Duodenal mucosa (tissue), 2 donors: ENCODE measurements at regions not wholly inside any gene's neighbourhood (a gene's known extent, or its start where the extent isn't known, plus 50 kb on each side); places are given as distances from the start of the nearest gene placed in this dataset.

ENCODE experiments used
- H3K27ac ChIP-seq: one replicate; pipeline ENCODE4 v1.7.0; 2013; ENCODE audit warnings: low read depth, low read length
- H3K27me3 ChIP-seq, 2 donors: one replicate each; pipeline ENCODE4 v1.7.0; 2013; ENCODE audit warnings: low read length in 2 of 2, control low read depth in 1 of 2; ENCODE audit not compliant: insufficient read depth in 2 of 2, control insufficient read depth in 1 of 2
- H3K36me3 ChIP-seq, 2 donors: one replicate each; pipeline ENCODE4 v1.7.0; 2013; ENCODE audit warnings: low read length in 2 of 2, control low read depth in 1 of 2; ENCODE audit not compliant: insufficient read depth in 2 of 2, control insufficient read depth in 1 of 2
- H3K4me1 ChIP-seq, 2 donors: one replicate each; pipeline ENCODE4 v1.7.0; 2013; ENCODE audit warnings: low read length in 2 of 2, control low read depth in 1 of 2; ENCODE audit not compliant: insufficient read depth in 2 of 2, control insufficient read depth in 1 of 2
- H3K4me3 ChIP-seq, 2 donors: one replicate each; pipeline ENCODE4 v1.7.0; 2013; ENCODE audit warnings: low read length in 2 of 2, low read depth in 1 of 2
- H3K9ac ChIP-seq, 2 donors: one replicate each; pipeline ENCODE4 v1.7.0; 2013; ENCODE audit warnings: low read length in 2 of 2, low read depth in 1 of 2
- H3K9me3 ChIP-seq, 2 donors: one replicate each; pipeline ENCODE4 v1.7.0; 2013; ENCODE audit warnings: low read length in 2 of 2, control low read depth in 1 of 2; ENCODE audit not compliant: control insufficient read depth in 1 of 2

DNA sequence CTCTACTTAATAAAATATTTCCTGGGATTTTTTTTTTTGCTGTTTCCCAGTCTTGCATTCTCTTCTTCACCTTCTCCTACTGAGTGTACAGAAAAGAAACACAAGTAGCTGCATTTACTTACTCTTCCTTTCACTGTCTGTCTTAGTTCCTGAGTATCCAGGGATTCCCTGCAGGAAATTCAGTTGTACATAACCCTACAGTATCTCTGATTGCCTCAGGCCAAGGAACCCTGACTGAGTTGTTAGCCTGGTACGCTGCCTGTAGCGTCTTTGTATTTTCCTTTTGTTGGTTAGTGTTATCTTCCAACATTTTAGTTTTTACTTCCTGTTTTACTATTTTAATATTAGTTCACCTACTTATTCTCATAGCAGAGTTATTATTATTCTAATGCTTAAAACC, 142.5 kb upstream of the ROBO1 start:
- H3K9ac ChIP-seq: no peak overlapping the region
- no peaks in the 10 kb centered on the region for H3K9me3 ChIP-seq

DNA sequence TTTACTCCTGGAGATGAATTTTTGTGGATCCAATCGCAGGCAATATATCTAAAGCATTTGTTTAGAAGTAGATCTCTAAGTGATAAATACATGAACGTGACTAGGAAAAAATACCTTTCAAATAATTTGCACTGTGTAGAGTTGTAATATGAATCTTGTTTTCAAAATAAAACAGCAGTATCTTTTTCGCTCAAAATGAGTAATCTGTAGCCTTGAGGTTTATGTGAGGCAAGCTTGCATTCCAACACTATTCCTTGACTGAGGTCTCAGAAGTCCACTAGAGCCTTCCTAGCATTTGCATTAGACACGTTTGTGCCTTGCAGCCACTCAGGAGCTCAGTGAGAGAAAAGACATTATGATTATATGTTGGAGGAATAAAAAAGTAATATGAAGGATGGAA, 138.3 kb upstream of the ROBO1 start:
- no peaks in the 10 kb centered on the region for H3K27me3 ChIP-seq
- no peaks in the 10 kb centered on the region for H3K4me1 ChIP-seq
- no peak overlapping the region for H3K27ac ChIP-seq
- H3K9me3 ChIP-seq: no peaks in the 10 kb centered on the region
- no peaks in the 10 kb centered on the region for H3K36me3 ChIP-seq
- no peak overlapping the region for H3K4me3 ChIP-seq
- no peak overlapping the region for H3K9ac ChIP-seq

More for the DNA sequence above, 142.5 kb upstream of the ROBO1 start:
- H3K36me3 ChIP-seq: no peaks in the 10 kb centered on the region
- H3K4me3 ChIP-seq: no peak overlapping the region
- no peak overlapping the region for H3K27ac ChIP-seq
- no peaks in the 10 kb centered on the region for H3K27me3 ChIP-seq
- H3K4me1 ChIP-seq: no peaks in the 10 kb centered on the region

DNA sequence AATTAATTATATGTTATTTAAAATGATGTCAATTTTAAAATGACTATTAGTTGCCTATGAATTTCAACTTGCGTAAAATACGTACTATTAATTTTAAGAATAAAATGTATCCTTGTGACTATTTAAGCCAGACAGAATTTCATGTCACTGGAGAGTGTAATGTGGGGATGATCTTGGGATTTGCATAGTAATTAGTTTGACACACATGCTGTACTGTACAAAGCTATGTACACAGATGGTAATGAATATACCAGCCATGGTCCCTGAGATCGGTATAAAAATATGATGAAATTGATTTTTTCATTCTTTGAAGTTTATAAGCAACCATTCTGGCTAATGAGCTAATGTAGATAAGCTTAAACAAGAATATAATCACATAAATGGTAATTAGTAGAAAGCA, 134.4 kb upstream of the ROBO1 start:
- H3K27me3 ChIP-seq: no peaks in the 10 kb centered on the region
- H3K4me1 ChIP-seq: no peaks in the 10 kb centered on the region
- H3K27ac ChIP-seq: no peak overlapping the region
- no peak overlapping the region for H3K4me3 ChIP-seq
- no peaks in the 10 kb centered on the region for H3K9me3 ChIP-seq
- no peaks in the 10 kb centered on the region for H3K36me3 ChIP-seq
- H3K9ac ChIP-seq: no peak overlapping the region

- no peak overlapping the region for H3K27ac ChIP-seq
- H3K9me3 ChIP-seq: no peaks in the 10 kb centered on the region
- no peak overlapping the region for H3K9ac ChIP-seq
- no peaks in the 10 kb centered on the region for H3K36me3 ChIP-seq
- H3K4me1 ChIP-seq: no peaks in the 10 kb centered on the region
- H3K27me3 ChIP-seq: no peaks in the 10 kb centered on the region
- no peak overlapping the region for H3K4me3 ChIP-seq
Observed at GRCh38 chr3:79898907-79899306, 131.1 kb upstream of the ROBO1 start.

GRCh38 chr3:79896086-79896485, 128.3 kb upstream of the ROBO1 start:
- Histone ChIP-seq H3K9ac (no peak overlapping the region), H3K4me3 (no peak overlapping the region)

DNA sequence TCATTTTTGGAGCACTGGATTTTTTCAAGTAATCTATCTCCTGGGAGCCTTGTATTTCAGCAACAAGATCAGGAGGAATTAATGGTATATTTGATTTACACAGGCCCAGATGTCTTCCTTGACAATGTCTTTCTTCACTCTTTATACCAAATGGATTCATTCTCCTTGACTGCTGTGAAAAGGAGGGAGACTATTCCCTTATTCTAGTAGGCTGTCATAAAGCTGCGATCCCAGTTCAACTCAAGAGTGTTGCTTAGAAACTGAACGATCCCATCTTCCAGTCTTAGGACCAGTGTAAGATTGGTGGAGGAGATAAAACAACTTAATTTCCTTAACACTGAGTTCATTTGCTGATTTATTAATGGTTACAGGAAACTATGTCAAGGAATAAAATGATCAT, 119.4 kb upstream of the ROBO1 start:
- H3K36me3 ChIP-seq: no peaks in the 10 kb centered on the region
- H3K9me3 ChIP-seq: no peaks in the 10 kb centered on the region
- H3K9ac ChIP-seq: no peak overlapping the region
- no peaks in the 10 kb centered on the region for H3K27me3 ChIP-seq
- no peak overlapping the region for H3K4me3 ChIP-seq
- H3K4me1 ChIP-seq: no peaks in the 10 kb centered on the region
- no peak overlapping the region for H3K27ac ChIP-seq

More at GRCh38 chr3:79896086-79896485, 128.3 kb upstream of the ROBO1 start:
- H3K9me3 ChIP-seq: no peaks in the 10 kb centered on the region
- no peaks in the 10 kb centered on the region for H3K36me3 ChIP-seq
- no peaks in the 10 kb centered on the region for H3K27me3 ChIP-seq
- H3K27ac ChIP-seq: no peak overlapping the region
- no peaks in the 10 kb centered on the region for H3K4me1 ChIP-seq

DNA sequence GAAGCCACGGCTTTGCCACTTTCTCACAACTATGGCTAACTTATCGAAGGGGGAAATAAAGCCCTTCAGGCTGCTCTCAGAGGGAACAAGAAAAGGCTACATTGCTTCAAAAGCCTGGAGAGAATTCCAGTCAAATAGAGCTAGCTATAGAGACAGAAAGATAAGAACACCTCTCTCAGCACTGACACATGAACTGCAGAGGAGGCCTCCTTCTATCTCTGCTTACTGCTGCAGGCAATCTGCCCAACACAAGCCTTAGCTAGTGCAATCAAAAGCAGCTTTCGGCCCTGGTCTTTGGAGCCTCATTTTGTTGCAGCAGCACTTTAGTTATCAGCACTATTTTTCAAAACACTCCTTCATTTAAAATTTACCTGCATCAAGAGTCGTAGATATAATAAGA, 118.4 kb upstream of the ROBO1 start:
- Histone ChIP-seq H3K9me3 (no peaks in the 10 kb centered on the region), H3K36me3 (no peaks in the 10 kb centered on the region), H3K27me3 (no peaks in the 10 kb centered on the region), H3K4me3 (no peak overlapping the region), H3K4me1 (no peaks in the 10 kb centered on the region), H3K9ac (no peak overlapping the region), H3K27ac (no peak overlapping the region)

DNA sequence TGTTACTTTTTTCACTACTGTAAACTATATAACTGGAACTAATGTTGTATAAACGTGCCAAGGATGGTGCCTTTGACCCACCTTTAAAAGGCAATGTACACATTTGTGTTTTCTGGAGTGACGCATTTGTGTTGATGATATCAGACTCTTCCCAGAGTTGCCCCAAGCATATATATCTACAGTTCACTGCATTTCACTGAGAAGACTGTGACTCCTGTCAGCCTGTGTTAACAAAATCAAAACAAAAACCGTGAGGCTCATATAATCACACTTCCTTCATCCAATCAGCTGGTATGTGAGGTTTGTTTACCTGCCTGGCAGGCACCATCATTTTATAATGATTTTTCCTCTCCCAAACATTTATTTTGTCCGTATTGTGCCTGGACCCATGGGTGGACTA, 117.6 kb upstream of the ROBO1 start:
- Histone ChIP-seq H3K9ac (no peak overlapping the region), H3K4me1 (no peaks in the 10 kb centered on the region), H3K27ac (no peak overlapping the region), H3K9me3 (no peaks in the 10 kb centered on the region), H3K36me3 (no peaks in the 10 kb centered on the region), H3K4me3 (no peak overlapping the region), H3K27me3 (no peaks in the 10 kb centered on the region)

DNA sequence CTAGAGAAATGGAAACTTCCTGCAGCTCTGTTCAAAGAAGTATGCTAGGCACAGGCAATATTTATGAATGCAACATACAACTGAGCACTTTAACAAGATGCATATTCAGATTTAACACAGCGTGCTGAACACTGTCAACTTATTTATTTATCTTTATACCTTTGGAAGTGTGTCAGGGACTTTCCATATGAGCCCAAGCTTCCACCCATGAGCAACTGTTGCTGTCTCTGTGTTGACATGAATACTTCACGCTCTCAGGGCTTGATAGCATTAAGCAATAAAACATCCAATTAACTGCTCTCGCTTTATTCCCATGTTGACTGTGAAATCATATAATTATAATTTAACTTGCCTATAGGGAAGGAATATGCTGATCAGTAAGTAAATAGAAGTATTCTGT, 116.6 kb upstream of the ROBO1 start:
- no peaks in the 10 kb centered on the region for H3K27me3 ChIP-seq
- H3K9ac ChIP-seq: no peak overlapping the region
- H3K4me3 ChIP-seq: no peak overlapping the region
- H3K4me1 ChIP-seq: no peaks in the 10 kb centered on the region
- no peaks in the 10 kb centered on the region for H3K36me3 ChIP-seq
- no peaks in the 10 kb centered on the region for H3K9me3 ChIP-seq
- H3K27ac ChIP-seq: no peak overlapping the region

DNA sequence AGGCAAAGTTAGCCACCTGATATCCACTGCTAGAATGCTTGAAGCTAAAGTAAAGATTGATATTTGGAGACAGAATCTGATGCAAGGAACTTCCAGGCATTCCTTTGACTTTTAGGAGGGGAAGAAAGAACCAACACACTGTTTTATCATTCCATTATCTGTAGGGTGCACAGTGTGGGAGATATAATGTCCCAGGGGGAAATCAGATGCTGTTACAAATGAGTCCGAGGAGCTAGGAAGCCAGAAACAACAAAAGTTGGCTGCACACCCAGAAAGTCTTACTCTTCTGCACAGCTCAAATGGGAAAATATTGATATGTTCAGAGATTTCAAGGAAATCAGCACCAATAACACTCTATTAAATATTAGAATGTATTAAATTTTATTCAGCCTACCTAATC, 113.6 kb upstream of the ROBO1 start:
- no peak overlapping the region for H3K9ac ChIP-seq
- H3K27ac ChIP-seq: no peak overlapping the region
- no peaks in the 10 kb centered on the region for H3K36me3 ChIP-seq
- H3K9me3 ChIP-seq: no peaks in the 10 kb centered on the region
- H3K4me3 ChIP-seq: no peak overlapping the region
- H3K27me3 ChIP-seq: no peaks in the 10 kb centered on the region
- no peaks in the 10 kb centered on the region for H3K4me1 ChIP-seq

DNA sequence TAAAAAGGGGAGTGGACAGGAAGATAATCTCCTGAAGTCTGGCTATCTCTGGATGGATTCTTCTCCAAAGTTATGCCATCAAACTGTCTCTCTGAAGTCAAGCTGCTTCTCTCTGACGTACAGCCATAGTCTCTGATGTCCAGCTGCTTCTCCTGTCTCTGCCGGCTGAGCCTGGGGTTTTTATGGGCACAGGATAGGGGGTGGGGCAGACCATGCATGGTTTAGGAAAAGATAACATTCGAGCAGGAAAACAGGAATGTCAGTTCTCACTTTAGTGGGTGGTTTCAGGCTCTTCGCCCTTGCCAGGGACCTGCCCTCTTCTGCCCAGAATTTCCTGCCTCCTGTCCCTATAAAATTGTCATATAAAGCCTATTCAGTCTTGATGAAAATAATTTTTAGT, 110.9 kb upstream of the ROBO1 start:
- Histone ChIP-seq H3K4me3 (no peak overlapping the region), H3K27ac (no peak overlapping the region), H3K9ac (no peak overlapping the region), H3K27me3 (no peaks in the 10 kb centered on the region), H3K36me3 (no peaks in the 10 kb centered on the region), H3K9me3 (no peaks in the 10 kb centered on the region), H3K4me1 (no peaks in the 10 kb centered on the region)
